Loucy (cell line): ENCODE measurements at regions not wholly inside any gene's neighbourhood (a gene's known extent, or its start where the extent isn't known, plus 50 kb on each side); places are given as distances from the start of the nearest gene placed in this dataset.
A peak's percentile ranks its signal among the peaks of the same experiment; 100 is the strongest.

Source experiments
- H2AFZ ChIP-seq: fragments of 200-600 bp; sonication (generic); 2 replicates; pipeline ENCODE4 v1.6.0; 2016; ENCODE audit warnings: antibody characterized with exemption, mild to moderate bottlenecking, low read length, moderate library complexity
- H3F3A ChIP-seq: fragments of 200-600 bp; 2 replicates; pipeline ENCODE4 v1.6.0; 2016; ENCODE audit warnings: antibody characterized with exemption, low read depth, mild to moderate bottlenecking
- H3K27me3 ChIP-seq: fragments of 200-600 bp; sonication (generic); 2 replicates; pipeline ENCODE4 v1.6.1; 2014; ENCODE audit warnings: low read length, mild to moderate bottlenecking; ENCODE audit not compliant: insufficient read depth, poor library complexity, severe bottlenecking
- H3K36me3 ChIP-seq: fragments of 200-600 bp; sonication (generic); 2 replicates; pipeline ENCODE4 v1.6.1; 2016; ENCODE audit warnings: low read length; ENCODE audit not compliant: insufficient read depth
- H3K4me1 ChIP-seq: fragments of 200-600 bp; sonication (generic); 2 replicates; pipeline ENCODE4 v1.5.1; 2014; ENCODE audit warnings: low read length, mild to moderate bottlenecking; ENCODE audit not compliant: insufficient read depth, poor library complexity, severe bottlenecking
- H3K4me2 ChIP-seq: fragments of 200-600 bp; sonication (generic); 2 replicates; pipeline ENCODE4 v1.6.0; 2014; ENCODE audit warnings: antibody characterized with exemption, low read length, low read depth, mild to moderate bottlenecking; ENCODE audit not compliant: poor library complexity, severe bottlenecking
- H3K4me3 ChIP-seq: fragments of 200-600 bp; sonication (generic); 2 replicates; pipeline ENCODE4 v1.5.1; 2014; ENCODE audit warnings: low read length, mild to moderate bottlenecking, mixed read lengths; ENCODE audit not compliant: poor library complexity, severe bottlenecking
- H3K79me2 ChIP-seq: fragments of 200-600 bp; sonication (generic); 2 replicates; pipeline ENCODE4 v1.6.1; 2014; ENCODE audit warnings: low read length; ENCODE audit not compliant: insufficient read depth
- H3K9ac ChIP-seq: fragments of 200-600 bp; sonication (generic); 2 replicates; pipeline ENCODE4 v1.6.0; 2014; ENCODE audit warnings: mild to moderate bottlenecking, low read depth, low read length, moderate library complexity; ENCODE audit not compliant: poor library complexity, severe bottlenecking
- H3K9me2 ChIP-seq: fragments of 200-600 bp; sonication (generic); replicated peaks from 2 replicates; pipeline ENCODE4 v1.6.1; 2016; ENCODE audit warnings: low read depth, low read length, mixed read lengths
- H3K9me3 ChIP-seq: fragments of 200-600 bp; sonication (generic); 2 replicates; pipeline ENCODE4 v1.6.1; 2014; ENCODE audit warnings: mild to moderate bottlenecking, antibody characterized with exemption, low read length, low read depth; ENCODE audit not compliant: insufficient read depth
- H4K20me1 ChIP-seq: fragments of 200-600 bp; sonication (generic); 2 replicates; pipeline ENCODE4 v1.6.0; 2014; ENCODE audit warnings: antibody characterized with exemption, low read length, mild to moderate bottlenecking; ENCODE audit not compliant: insufficient read depth, poor library complexity, severe bottlenecking
- EZH2phosphoT487 ChIP-seq: fragments of 200-600 bp; IDR thresholded peaks from 2 replicates; pipeline ENCODE4 v1.6.1; 2018; ENCODE audit warnings: antibody characterized with exemption, mild to moderate bottlenecking, moderate library complexity, borderline replicate concordance
- TF ChIP-seq, protein P1 (sequence below): fragments of 200-600 bp; sonication (generic); conservative IDR thresholded peaks from 2 replicates; pipeline ENCODE4 v1.5.1; 2014; ENCODE audit warnings: mild to moderate bottlenecking, antibody characterized with exemption, low read length

DNA sequence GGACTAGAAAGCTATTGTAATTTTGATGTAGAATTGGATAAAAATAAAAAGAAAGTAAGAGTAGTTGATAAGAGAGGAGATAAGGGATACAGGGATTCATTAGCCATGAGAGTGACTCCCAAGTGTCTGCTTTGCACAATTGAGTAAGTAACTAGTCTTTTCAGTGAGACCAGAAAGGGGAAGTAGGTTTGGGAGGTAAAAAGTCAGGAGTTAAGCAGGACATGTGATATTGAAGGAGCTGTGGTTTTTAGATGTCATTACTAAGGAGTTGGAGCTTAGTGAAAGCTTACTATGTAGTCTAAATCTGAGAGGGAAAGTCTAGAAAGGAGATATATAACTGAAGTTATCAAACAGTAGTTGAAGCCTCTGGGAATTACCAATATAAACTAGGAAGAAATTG, 93.4 kb downstream of the SLC5A7 start:
- no peak overlapping the region for H2AFZ ChIP-seq
- no peak for TF ChIP-seq EZH2phosphoT487
- TF ChIP-seq, protein P1, sequence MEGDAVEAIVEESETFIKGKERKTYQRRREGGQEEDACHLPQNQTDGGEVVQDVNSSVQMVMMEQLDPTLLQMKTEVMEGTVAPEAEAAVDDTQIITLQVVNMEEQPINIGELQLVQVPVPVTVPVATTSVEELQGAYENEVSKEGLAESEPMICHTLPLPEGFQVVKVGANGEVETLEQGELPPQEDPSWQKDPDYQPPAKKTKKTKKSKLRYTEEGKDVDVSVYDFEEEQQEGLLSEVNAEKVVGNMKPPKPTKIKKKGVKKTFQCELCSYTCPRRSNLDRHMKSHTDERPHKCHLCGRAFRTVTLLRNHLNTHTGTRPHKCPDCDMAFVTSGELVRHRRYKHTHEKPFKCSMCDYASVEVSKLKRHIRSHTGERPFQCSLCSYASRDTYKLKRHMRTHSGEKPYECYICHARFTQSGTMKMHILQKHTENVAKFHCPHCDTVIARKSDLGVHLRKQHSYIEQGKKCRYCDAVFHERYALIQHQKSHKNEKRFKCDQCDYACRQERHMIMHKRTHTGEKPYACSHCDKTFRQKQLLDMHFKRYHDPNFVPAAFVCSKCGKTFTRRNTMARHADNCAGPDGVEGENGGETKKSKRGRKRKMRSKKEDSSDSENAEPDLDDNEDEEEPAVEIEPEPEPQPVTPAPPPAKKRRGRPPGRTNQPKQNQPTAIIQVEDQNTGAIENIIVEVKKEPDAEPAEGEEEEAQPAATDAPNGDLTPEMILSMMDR: no peak
- H3K9me2 ChIP-seq: no peaks in the 10 kb centered on the region
- H3K36me3 ChIP-seq: no peaks in the 10 kb centered on the region
- peaks cover 32% of the 10 kb centered on the region for H3K4me1 ChIP-seq
- no peak overlapping the region for H3K4me3 ChIP-seq
- H3K9me3 ChIP-seq: peaks cover 3% of the 10 kb centered on the region; the same call in 1 of the 2 replicates
- no peak overlapping the region for H3K4me2 ChIP-seq
- no peaks in the 10 kb centered on the region for H3K27me3 ChIP-seq
- no peak overlapping the region for H3K9ac ChIP-seq
- H3F3A ChIP-seq: peaks cover 5% of the 10 kb centered on the region
- no peaks in the 10 kb centered on the region for H3K79me2 ChIP-seq
- no peaks in the 10 kb centered on the region for H4K20me1 ChIP-seq

- Histone ChIP-seq H3K9me3 (peaks cover 3% of the 10 kb centered on the region; the same call in 1 of the 2 replicates), H3K4me1 (peaks cover 36% of the 10 kb centered on the region), H3F3A (peaks cover 5% of the 10 kb centered on the region), H3K4me2 (no peak overlapping the region), H3K36me3 (no peaks in the 10 kb centered on the region), H3K9ac (no peak overlapping the region), H2AFZ (no peak overlapping the region), H3K27me3 (no peaks in the 10 kb centered on the region), H3K4me3 (no peak overlapping the region), H4K20me1 (no peaks in the 10 kb centered on the region), H3K9me2 (no peaks in the 10 kb centered on the region), H3K79me2 (no peaks in the 10 kb centered on the region)
- TF ChIP-seq, protein P1: no peak
- TF ChIP-seq EZH2phosphoT487: no peak
Observed at GRCh38 chr2:108080177-108080576, 93.9 kb downstream of the SLC5A7 start.

DNA sequence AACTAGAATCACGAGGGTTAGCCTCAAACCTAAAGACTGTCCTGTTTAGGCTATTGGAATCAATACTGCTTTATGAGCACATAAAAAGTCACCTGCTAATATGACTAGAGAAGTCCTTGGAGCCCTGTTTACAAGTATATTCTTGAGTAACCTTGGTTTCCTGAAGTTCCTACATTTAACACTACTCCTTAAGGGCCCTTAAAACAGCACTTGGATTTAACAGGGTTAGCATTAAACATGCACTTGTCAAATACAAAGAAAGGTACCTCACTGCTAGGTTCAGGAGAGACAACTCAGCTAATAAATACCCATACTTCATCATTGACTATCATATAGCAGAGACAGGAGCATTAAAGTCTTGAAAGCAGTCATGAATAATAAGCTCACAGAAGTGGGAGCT, 96.7 kb downstream of the SLC5A7 start:
- peak overlapping the region; percentile 57 for H3K4me2 ChIP-seq
- no peaks in the 10 kb centered on the region for H3K36me3 ChIP-seq
- H2AFZ ChIP-seq: peak overlapping the region; percentile 40
- peaks cover 43% of the 10 kb centered on the region for H3K4me1 ChIP-seq
- no peaks in the 10 kb centered on the region for H3K79me2 ChIP-seq
- H3F3A ChIP-seq: peaks cover 5% of the 10 kb centered on the region
- no peak overlapping the region for H3K4me3 ChIP-seq
- H3K27me3 ChIP-seq: no peaks in the 10 kb centered on the region
- peaks cover 3% of the 10 kb centered on the region; the same call in 1 of the 2 replicates for H3K9me3 ChIP-seq
- H4K20me1 ChIP-seq: no peaks in the 10 kb centered on the region
- TF ChIP-seq EZH2phosphoT487: no peak
- TF ChIP-seq, protein P1: no peak
- peak overlapping the region; percentile 57 for H3K9ac ChIP-seq
- H3K9me2 ChIP-seq: no peaks in the 10 kb centered on the region
